Lower leg skin (tissue), 3 donors: ENCODE measurements at regions not wholly inside any gene's neighbourhood (a gene's known extent, or its start where the extent isn't known, plus 50 kb on each side); places are given as distances from the start of the nearest gene placed in this dataset.

Experiments
- CTCF ChIP-seq, 3 donors: fragments of 450-650 bp; IDR thresholded peaks; one replicate each; pipeline ENCODE4 v1.5.1; 2016; ENCODE audit warnings: antibody characterized with exemption in 3 of 3, mild to moderate bottlenecking in 3 of 3, moderate library complexity in 2 of 3
- POLR2A ChIP-seq, 2 donors: fragments of 450-650 bp; IDR thresholded peaks; one replicate each; pipeline ENCODE4 v1.6.1; 2016 to 2017; ENCODE audit warnings: antibody characterized with exemption in 2 of 2, mild to moderate bottlenecking in 1 of 2, moderate library complexity in 1 of 2

- TF ChIP-seq CTCF (IDR thresholded peaks at IDR 0.05) = no peak
- TF ChIP-seq POLR2A (IDR thresholded peaks at IDR 0.05) = no peak
Measured at GRCh38 chr2:736939-737338, 59.7 kb upstream of the TMEM18 start.
